Activated B cell treated with CpG ODN at 0.5 μM for 24 hours (primary cell): ENCODE measurements at regions not wholly inside any gene's neighbourhood (a gene's known extent, or its start where the extent isn't known, plus 50 kb on each side); places are given as distances from the start of the nearest gene placed in this dataset.

Experiments
- ATAC-seq: fragments of 200-7000 bp; cut with Tn5 transposase; one replicate; pipeline ENCODE4 v1.10.0; 2021; ENCODE audit warnings: low read depth, mild to moderate bottlenecking, moderate library complexity
- CTCF ChIA-PET: fragments of 350-600 bp; sonication (Branson Sonifier 250); formaldehyde crosslinking; loops from one replicate; lab custom pipeline; 2021; ENCODE audit warnings: antibody characterized with exemption; lab: Charles Lee
- POLR2A ChIA-PET: fragments of 350-600 bp; sonication (Branson Sonifier 250); formaldehyde crosslinking; loops from one replicate; lab custom pipeline; 2021; ENCODE audit warnings: antibody characterized with exemption; lab: Charles Lee
- DNase-seq: peaks from one replicate; pipeline ENCODE4 v3.0.0; 2022
- H3K27ac Mint-ChIP-seq: one replicate; pipeline ENCODE4 v1.8.0; 2020; ENCODE audit warnings: mixed read lengths
- H3K27me3 Mint-ChIP-seq: one replicate; pipeline ENCODE4 v1.8.0; 2021; ENCODE audit warnings: mixed read lengths
- H3K36me3 Mint-ChIP-seq: one replicate; pipeline ENCODE4 v1.8.0; 2021; ENCODE audit warnings: low read depth, mixed read lengths
- H3K4me1 Mint-ChIP-seq: one replicate; pipeline ENCODE4 v1.8.0; 2021; ENCODE audit warnings: mixed read lengths
- H3K4me3 Mint-ChIP-seq: one replicate; pipeline ENCODE4 v1.8.0; 2020; ENCODE audit warnings: mild to moderate bottlenecking, mixed read lengths
- H3K9me3 Mint-ChIP-seq: one replicate; pipeline ENCODE4 v1.8.0; 2020; ENCODE audit warnings: mixed read lengths
- intact Hi-C: fragments of 100-400 bp; cut with micrococcal nuclease; formaldehyde crosslinking; loops from one replicate; pipeline ENCODE4 v1.15.1; 2024
- TF ChIP-seq, protein P1 (sequence below): fragments of 200-600 bp; IDR thresholded peaks from one replicate; pipeline ENCODE4 v1.8.0; 2022; ENCODE audit warnings: antibody characterized with exemption, mild to moderate bottlenecking

DNA sequence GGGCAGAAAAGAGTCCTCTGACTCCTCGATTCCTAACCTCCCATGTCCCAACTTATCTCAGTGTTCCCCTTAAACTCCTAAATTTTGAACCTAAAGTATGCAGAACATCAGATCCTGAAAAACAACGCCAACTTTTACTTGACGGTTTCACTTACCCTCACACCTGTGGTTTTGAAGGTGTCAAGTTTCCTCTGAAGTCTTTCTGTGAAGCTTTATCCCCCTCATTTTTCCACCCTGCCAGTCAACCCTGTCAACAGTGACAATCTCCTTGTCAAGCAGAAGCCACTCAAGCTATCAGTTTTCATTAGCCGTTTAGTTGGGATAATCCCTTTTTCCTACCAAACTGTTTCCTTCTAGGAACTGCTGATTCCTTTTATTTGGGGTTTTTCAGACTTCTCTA, 245.4 kb upstream of the PREP start:
- DNase-seq (no peak), ATAC-seq (no peak)
- POLR2A ChIA-PET, result no interaction called here
- H3K4me3 Mint-ChIP-seq, result no peak overlapping the region
- CTCF ChIA-PET, result no interaction called here
- no peaks in the 10 kb centered on the region for H3K27me3 Mint-ChIP-seq
- TF ChIP-seq, protein P1, sequence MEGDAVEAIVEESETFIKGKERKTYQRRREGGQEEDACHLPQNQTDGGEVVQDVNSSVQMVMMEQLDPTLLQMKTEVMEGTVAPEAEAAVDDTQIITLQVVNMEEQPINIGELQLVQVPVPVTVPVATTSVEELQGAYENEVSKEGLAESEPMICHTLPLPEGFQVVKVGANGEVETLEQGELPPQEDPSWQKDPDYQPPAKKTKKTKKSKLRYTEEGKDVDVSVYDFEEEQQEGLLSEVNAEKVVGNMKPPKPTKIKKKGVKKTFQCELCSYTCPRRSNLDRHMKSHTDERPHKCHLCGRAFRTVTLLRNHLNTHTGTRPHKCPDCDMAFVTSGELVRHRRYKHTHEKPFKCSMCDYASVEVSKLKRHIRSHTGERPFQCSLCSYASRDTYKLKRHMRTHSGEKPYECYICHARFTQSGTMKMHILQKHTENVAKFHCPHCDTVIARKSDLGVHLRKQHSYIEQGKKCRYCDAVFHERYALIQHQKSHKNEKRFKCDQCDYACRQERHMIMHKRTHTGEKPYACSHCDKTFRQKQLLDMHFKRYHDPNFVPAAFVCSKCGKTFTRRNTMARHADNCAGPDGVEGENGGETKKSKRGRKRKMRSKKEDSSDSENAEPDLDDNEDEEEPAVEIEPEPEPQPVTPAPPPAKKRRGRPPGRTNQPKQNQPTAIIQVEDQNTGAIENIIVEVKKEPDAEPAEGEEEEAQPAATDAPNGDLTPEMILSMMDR, result no peak
- no peak overlapping the region for H3K27ac Mint-ChIP-seq
- no peaks in the 10 kb centered on the region for H3K36me3 Mint-ChIP-seq
- peaks cover 9% of the 10 kb centered on the region for H3K4me1 Mint-ChIP-seq
- no peaks in the 10 kb centered on the region for H3K9me3 Mint-ChIP-seq
- intact Hi-C loops, result no loop called here

- Mint-ChIP-seq H3K27ac (no peak overlapping the region), H3K4me3 (no peak overlapping the region), H3K9me3 (no peaks in the 10 kb centered on the region), H3K36me3 (no peaks in the 10 kb centered on the region), H3K4me1 (peaks cover 9% of the 10 kb centered on the region), H3K27me3 (no peaks in the 10 kb centered on the region)
- CTCF ChIA-PET, result no interaction called here
- intact Hi-C loops, result no loop called here
- DNase-seq (no peak), ATAC-seq (peak; percentile 75)
- TF ChIP-seq, protein P1, result no peak
- POLR2A ChIA-PET, result no interaction called here
Measured at GRCh38 chr6:105646391-105646867, 243.5 kb upstream of the PREP start.

DNA sequence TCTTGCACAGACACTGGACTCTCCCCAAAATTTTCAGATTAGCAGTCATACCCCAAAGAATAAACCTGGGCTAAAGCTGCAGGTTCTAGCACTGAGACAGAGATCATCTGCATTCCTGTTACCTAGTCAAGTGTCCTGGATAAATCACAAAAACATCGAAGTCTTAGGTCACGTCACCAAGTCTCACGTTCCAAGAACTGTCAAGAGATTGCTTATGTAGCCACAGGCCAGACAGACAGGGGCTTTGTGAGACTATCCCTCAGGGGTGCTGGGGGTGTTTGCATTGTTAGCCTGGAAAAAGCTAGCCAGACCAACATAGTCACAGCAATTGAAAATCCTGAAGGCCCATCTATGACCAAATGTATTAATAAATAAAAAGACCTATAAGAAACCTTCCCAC, 243.1 kb upstream of the PREP start:
- H3K4me1 Mint-ChIP-seq, result peaks cover 9% of the 10 kb centered on the region
- no peak overlapping the region for H3K27ac Mint-ChIP-seq
- no peak overlapping the region for H3K4me3 Mint-ChIP-seq
- TF ChIP-seq, protein P1, result no peak
- no peaks in the 10 kb centered on the region for H3K36me3 Mint-ChIP-seq
- POLR2A ChIA-PET, result no interaction called here
- no peaks in the 10 kb centered on the region for H3K9me3 Mint-ChIP-seq
- H3K27me3 Mint-ChIP-seq, result no peaks in the 10 kb centered on the region
- DNase-seq (no peak), ATAC-seq (no peak)
- intact Hi-C loops, result no loop called here
- CTCF ChIA-PET, result no interaction called here

GRCh38 chr6:105645156-105645555, 242.3 kb upstream of the PREP start:
- H3K27me3 Mint-ChIP-seq, result no peaks in the 10 kb centered on the region
- H3K27ac Mint-ChIP-seq, result no peak overlapping the region
- peaks cover 9% of the 10 kb centered on the region for H3K4me1 Mint-ChIP-seq
- no peaks in the 10 kb centered on the region for H3K9me3 Mint-ChIP-seq
- ATAC-seq (no peak), DNase-seq (no peak)
- ChIA-PET CTCF (no interaction called here), POLR2A (no interaction called here)
- TF ChIP-seq, protein P1, result no peak
- intact Hi-C loops, result no loop called here
- H3K4me3 Mint-ChIP-seq, result no peak overlapping the region
- no peaks in the 10 kb centered on the region for H3K36me3 Mint-ChIP-seq

GRCh38 chr6:105644691-105645090, 241.8 kb upstream of the PREP start:
- Mint-ChIP-seq H3K9me3 (no peaks in the 10 kb centered on the region), H3K27me3 (no peaks in the 10 kb centered on the region), H3K36me3 (no peaks in the 10 kb centered on the region), H3K27ac (no peak overlapping the region), H3K4me1 (peaks cover 9% of the 10 kb centered on the region), H3K4me3 (no peak overlapping the region)
- DNase-seq (no peak), ATAC-seq (no peak)
- POLR2A ChIA-PET, result no interaction called here
- CTCF ChIA-PET, result no interaction called here
- intact Hi-C loops, result no loop called here
- TF ChIP-seq, protein P1, result no peak
